OCI-LY7 (cell line): ENCODE measurements at regions not wholly inside any gene's neighbourhood (a gene's known extent, or its start where the extent isn't known, plus 50 kb on each side); places are given as distances from the start of the nearest gene placed in this dataset.

Source experiments
- BruUV-seq: library from RNA; stranded (reverse); fragments of 400-500 nt; replicated peaks from 2 replicates; lab custom pipeline; 2021; lab: Mats Ljungman, UMichigan
- CTCF ChIA-PET: fragments of 300-600 bp; sonication (Branson Sonifier 250); formaldehyde crosslinking; loops from one replicate; lab custom pipeline; 2022; ENCODE audit warnings: antibody characterized with exemption; ENCODE audit not compliant: unreplicated experiment; lab: Charles Lee
- POLR2A ChIA-PET: fragments of 300-600 bp; sonication (Branson Sonifier 250); formaldehyde crosslinking; loops from one replicate; lab custom pipeline; 2022; ENCODE audit warnings: antibody characterized with exemption; lab: Charles Lee
- DNase-seq: peaks from one replicate; pipeline ENCODE4 v3.0.0-alpha.2; 2015; ENCODE audit warnings: low spot score
- H2AFZ ChIP-seq: fragments of 200-600 bp; sonication (generic), shearing (Covaris generic); 2 replicates; pipeline ENCODE4 v1.6.1; 2014; ENCODE audit warnings: mild to moderate bottlenecking, antibody characterized with exemption, low read length, moderate library complexity
- H3K27ac ChIP-seq: fragments of 200-600 bp; sonication (generic); 2 replicates; pipeline ENCODE4 v1.5.1; 2014; ENCODE audit warnings: mixed run types, low read depth, mild to moderate bottlenecking, moderate library complexity, low read length, inconsistent platforms; ENCODE audit not compliant: poor library complexity, severe bottlenecking
- H3K36me3 ChIP-seq: fragments of 200-600 bp; sonication (generic); 2 replicates; pipeline ENCODE4 v1.6.1; 2014; ENCODE audit warnings: mild to moderate bottlenecking, antibody characterized with exemption, low read length, moderate library complexity, mixed read lengths; ENCODE audit not compliant: insufficient read depth
- H3K4me1 ChIP-seq: fragments of 200-600 bp; sonication (generic); 2 replicates; pipeline ENCODE4 v1.5.1; 2014; ENCODE audit warnings: mild to moderate bottlenecking, low read length; ENCODE audit not compliant: insufficient read depth, poor library complexity, severe bottlenecking
- H3K4me2 ChIP-seq: fragments of 200-600 bp; sonication (generic); 2 replicates; pipeline ENCODE4 v1.6.1; 2014; ENCODE audit warnings: mild to moderate bottlenecking, low read length
- H3K4me3 ChIP-seq: fragments of 200-600 bp; sonication (generic); 2 replicates; pipeline ENCODE4 v1.5.1; 2014; ENCODE audit warnings: mild to moderate bottlenecking, low read depth, low read length; ENCODE audit not compliant: poor library complexity, severe bottlenecking
- H3K79me2 ChIP-seq: fragments of 200-600 bp; sonication (generic); 2 replicates; pipeline ENCODE4 v1.6.1; 2016; ENCODE audit warnings: low read depth, mild to moderate bottlenecking, low read length, moderate library complexity, mixed read lengths; ENCODE audit not compliant: insufficient read depth
- H3K9me2 ChIP-seq: fragments of 200-600 bp; sonication (generic); 2 replicates; pipeline ENCODE4 v1.6.1; 2016; ENCODE audit warnings: mild to moderate bottlenecking, low read length, mixed read lengths; ENCODE audit not compliant: insufficient read depth
- H3K9me3 ChIP-seq: fragments of 200-600 bp; sonication (generic); 2 replicates; pipeline ENCODE4 v1.6.1; 2014; ENCODE audit warnings: mild to moderate bottlenecking, mixed run types, low read length, mixed read lengths
- H4K20me1 ChIP-seq: fragments of 200-600 bp; sonication (generic); 2 replicates; pipeline ENCODE4 v1.6.1; 2014; ENCODE audit warnings: mild to moderate bottlenecking, antibody characterized with exemption, low read length, moderate library complexity, mixed read lengths; ENCODE audit not compliant: insufficient read depth
- CTCF ChIP-seq: fragments of 200-600 bp; sonication (generic); conservative IDR thresholded peaks from 2 replicates; pipeline ENCODE4 v1.5.1; 2014; ENCODE audit warnings: mild to moderate bottlenecking, antibody characterized with exemption, low read length, moderate library complexity, mixed read lengths
- EZH2phosphoT487 ChIP-seq: fragments of 200-600 bp; sonication (generic); IDR thresholded peaks from 2 replicates; pipeline ENCODE4 v1.6.1; 2018; ENCODE audit warnings: low read depth, borderline replicate concordance, mild to moderate bottlenecking, mixed run types, antibody characterized with exemption, low read length, moderate library complexity, mixed read lengths
- intact Hi-C: fragments of 100-400 bp; cut with micrococcal nuclease; formaldehyde crosslinking; loops from one replicate; pipeline ENCODE4 v1.10.0; 2022; ENCODE audit not compliant: unreplicated experiment

GRCh38 chr17:52673791-52674190 is 515.3 kb upstream of the CA10 start:
- CTCF ChIA-PET: no interaction called here

GRCh38 chr17:52666264-52666663 is 507.8 kb upstream of the CA10 start:
- H3K9me2 ChIP-seq: no peaks in the 10 kb centered on the region
- no peaks in the 10 kb centered on the region for H3K36me3 ChIP-seq
- H4K20me1 ChIP-seq: no peaks in the 10 kb centered on the region
- no peaks in the 10 kb centered on the region for H3K9me3 ChIP-seq
- no peak overlapping the region for H2AFZ ChIP-seq
- no TSS peak for BruUV-seq
- ChIA-PET CTCF (no interaction called here), POLR2A (no interaction called here)
- H3K4me1 ChIP-seq: no peaks in the 10 kb centered on the region
- no peak for TF ChIP-seq EZH2phosphoT487
- no peak for TF ChIP-seq CTCF
- intact Hi-C loops: no loop called here
- DNase-seq: no peak
- no peaks in the 10 kb centered on the region for H3K79me2 ChIP-seq
- H3K4me3 ChIP-seq: no peak overlapping the region
- no peak overlapping the region for H3K27ac ChIP-seq
- no peak overlapping the region for H3K4me2 ChIP-seq

More at GRCh38 chr17:52673791-52674190, 515.3 kb upstream of the CA10 start:
- no peak for TF ChIP-seq CTCF
- no peak for TF ChIP-seq EZH2phosphoT487
- POLR2A ChIA-PET: no interaction called here
- Histone ChIP-seq H3K4me2 (no peak overlapping the region), H3K4me1 (no peaks in the 10 kb centered on the region), H3K4me3 (no peak overlapping the region), H3K36me3 (no peaks in the 10 kb centered on the region), H3K79me2 (no peaks in the 10 kb centered on the region), H2AFZ (no peak overlapping the region), H3K9me3 (no peaks in the 10 kb centered on the region), H4K20me1 (no peaks in the 10 kb centered on the region), H3K27ac (no peak overlapping the region), H3K9me2 (no peaks in the 10 kb centered on the region)
- no peak for DNase-seq
- intact Hi-C loops: no loop called here
- BruUV-seq: no TSS peak

- Histone ChIP-seq H3K27ac (no peak overlapping the region), H4K20me1 (no peaks in the 10 kb centered on the region), H3K4me2 (no peak overlapping the region), H3K36me3 (no peaks in the 10 kb centered on the region), H3K4me3 (no peak overlapping the region), H2AFZ (no peak overlapping the region), H3K9me2 (no peaks in the 10 kb centered on the region), H3K9me3 (no peaks in the 10 kb centered on the region), H3K79me2 (no peaks in the 10 kb centered on the region), H3K4me1 (no peaks in the 10 kb centered on the region)
- no TSS peak for BruUV-seq
- DNase-seq: no peak
- ChIA-PET CTCF (no interaction called here), POLR2A (interaction anchor here (1.1 kb wide), 1 partner anchor 14 kb away, joined by 5 read pairs; no protein-coding TSS in a partner anchor)
- intact Hi-C loops: no loop called here
- TF ChIP-seq EZH2phosphoT487: no peak
- no peak for TF ChIP-seq CTCF
Measured at GRCh38 chr17:52660692-52661091, 502.2 kb upstream of the CA10 start.
